Adrenal gland (tissue), 5 donors: ENCODE measurements at regions not wholly inside any gene's neighbourhood (a gene's known extent, or its start where the extent isn't known, plus 50 kb on each side); places are given as distances from the start of the nearest gene placed in this dataset.

ENCODE experiments used
- POLR2A ChIP-seq, 2 donors: fragments of 450-650 bp; IDR thresholded peaks; one replicate each; pipeline ENCODE4 v1.6.1; 2017; ENCODE audit warnings: antibody characterized with exemption in 2 of 2, mild to moderate bottlenecking in 2 of 2, moderate library complexity in 1 of 2
- TF ChIP-seq, protein P1 (sequence below), 6 experiments: fragments of 450-650 bp in 4 of 6; fragments of 200-600 bp in 2 of 6; sonication (generic) in 1 of 6; IDR thresholded peaks; 1 replicate in 5 of 6; 2 replicates in 1 of 6; pipeline versions ENCODE4 v1.5.1 to v1.8.0; 2016 to 2021; ENCODE audit warnings: antibody characterized with exemption in 6 of 6, mild to moderate bottlenecking in 2 of 6, moderate library complexity in 1 of 6
- donor health status: DM: no; HTN: no; CAD: no.

DNA sequence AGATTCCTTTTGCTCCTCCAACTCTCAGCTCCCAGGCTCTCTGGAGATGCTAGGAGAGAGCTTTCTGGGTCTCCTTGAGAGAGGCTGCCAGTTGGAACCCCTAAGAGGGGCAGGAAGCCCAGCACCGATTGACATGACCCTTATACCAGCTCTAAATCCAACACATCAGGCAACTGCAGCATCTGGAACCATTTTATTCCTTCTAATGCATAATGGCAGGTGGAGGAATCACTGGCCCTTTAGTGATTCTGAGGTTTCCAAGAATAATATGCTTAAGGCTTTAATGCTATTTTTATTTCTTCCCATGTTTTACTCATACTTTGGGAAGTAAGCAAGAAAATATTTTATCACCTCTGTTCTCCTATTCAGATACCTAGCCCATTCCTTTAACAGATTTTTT is 60.3 kb upstream of the TEX264 start:
- TF ChIP-seq, protein P1, sequence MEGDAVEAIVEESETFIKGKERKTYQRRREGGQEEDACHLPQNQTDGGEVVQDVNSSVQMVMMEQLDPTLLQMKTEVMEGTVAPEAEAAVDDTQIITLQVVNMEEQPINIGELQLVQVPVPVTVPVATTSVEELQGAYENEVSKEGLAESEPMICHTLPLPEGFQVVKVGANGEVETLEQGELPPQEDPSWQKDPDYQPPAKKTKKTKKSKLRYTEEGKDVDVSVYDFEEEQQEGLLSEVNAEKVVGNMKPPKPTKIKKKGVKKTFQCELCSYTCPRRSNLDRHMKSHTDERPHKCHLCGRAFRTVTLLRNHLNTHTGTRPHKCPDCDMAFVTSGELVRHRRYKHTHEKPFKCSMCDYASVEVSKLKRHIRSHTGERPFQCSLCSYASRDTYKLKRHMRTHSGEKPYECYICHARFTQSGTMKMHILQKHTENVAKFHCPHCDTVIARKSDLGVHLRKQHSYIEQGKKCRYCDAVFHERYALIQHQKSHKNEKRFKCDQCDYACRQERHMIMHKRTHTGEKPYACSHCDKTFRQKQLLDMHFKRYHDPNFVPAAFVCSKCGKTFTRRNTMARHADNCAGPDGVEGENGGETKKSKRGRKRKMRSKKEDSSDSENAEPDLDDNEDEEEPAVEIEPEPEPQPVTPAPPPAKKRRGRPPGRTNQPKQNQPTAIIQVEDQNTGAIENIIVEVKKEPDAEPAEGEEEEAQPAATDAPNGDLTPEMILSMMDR (IDR thresholded peaks at IDR 0.05) = no peak
- TF ChIP-seq POLR2A (IDR thresholded peaks at IDR 0.05) = no peak
